ACHN (cell line): ENCODE measurements at regions not wholly inside any gene's neighbourhood (a gene's known extent, or its start where the extent isn't known, plus 50 kb on each side); places are given as distances from the start of the nearest gene placed in this dataset.

Source experiments
- DNase-seq: peaks from one replicate; pipeline ENCODE4 v3.0.0-alpha.2; 2015
- in situ Hi-C: cut with HindIII; loops from 2 replicates; pipeline ENCODE4 v1.10.0; 2017; ENCODE audit warnings: low sequenced_read_pairs, low pct_ligation_motif_present, low pct_unique_long_range_greater_than_20kb

GRCh38 chr3:106008766-106009165 is 140.0 kb upstream of the CBLB start:
- no peak for DNase-seq
- in situ Hi-C loops, result no loop called here

GRCh38 chr3:106010829-106011228 is 142.0 kb upstream of the CBLB start:
- in situ Hi-C loops, result no loop called here
- no peak for DNase-seq

- in situ Hi-C loops, result no loop called here
- DNase-seq, result no peak
Measured at GRCh38 chr3:106013971-106014370, 145.2 kb upstream of the CBLB start.

GRCh38 chr3:106014518-106014917 is 145.7 kb upstream of the CBLB start:
- DNase-seq, result no peak
- in situ Hi-C loops, result no loop called here

- no peak for DNase-seq
- in situ Hi-C loops, result no loop called here
Measured at GRCh38 chr3:106014971-106015370, 146.2 kb upstream of the CBLB start.

- no peak for DNase-seq
- in situ Hi-C loops, result no loop called here
Measured at GRCh38 chr3:106018102-106018501, 149.3 kb upstream of the CBLB start.

GRCh38 chr3:106018929-106019550 is 150.2 kb upstream of the CBLB start:
- no peak for DNase-seq

GRCh38 chr3:106022913-106023312 is 154.1 kb upstream of the CBLB start:
- in situ Hi-C loops, result no loop called here
- DNase-seq, result no peak

More at GRCh38 chr3:106018929-106019550, 150.2 kb upstream of the CBLB start:
- in situ Hi-C loops, result no loop called here

- in situ Hi-C loops, result no loop called here
- no peak for DNase-seq
Measured at GRCh38 chr3:106025151-106025722, 156.4 kb upstream of the CBLB start.

- in situ Hi-C loops, result no loop called here
- DNase-seq, result no peak
Measured at GRCh38 chr3:106029954-106030626, 161.3 kb upstream of the CBLB start.

- DNase-seq, result no peak
- in situ Hi-C loops, result no loop called here
Measured at GRCh38 chr3:106030627-106030963, 161.8 kb upstream of the CBLB start.

GRCh38 chr3:106032479-106032878 is 163.7 kb upstream of the CBLB start:
- DNase-seq, result no peak
- in situ Hi-C loops, result no loop called here

- in situ Hi-C loops, result no loop called here
- no peak for DNase-seq
Measured at GRCh38 chr3:106033654-106034053, 164.8 kb upstream of the CBLB start.

- no peak for DNase-seq
- in situ Hi-C loops, result no loop called here
Measured at GRCh38 chr3:106034313-106034712, 165.5 kb upstream of the CBLB start.

- DNase-seq, result no peak
- in situ Hi-C loops, result no loop called here
Measured at GRCh38 chr3:106035619-106036018, 166.8 kb upstream of the CBLB start.

GRCh38 chr3:106036696-106037095 is 167.9 kb upstream of the CBLB start:
- DNase-seq, result no peak
- in situ Hi-C loops, result no loop called here

- in situ Hi-C loops, result no loop called here
- no peak for DNase-seq
Measured at GRCh38 chr3:106047221-106047620, 178.4 kb upstream of the CBLB start.

- in situ Hi-C loops, result no loop called here
- no peak for DNase-seq
Measured at GRCh38 chr3:106048946-106049481, 180.2 kb upstream of the CBLB start.

GRCh38 chr3:106049821-106050220 is 181.0 kb upstream of the CBLB start:
- DNase-seq, result no peak
- in situ Hi-C loops, result no loop called here

- in situ Hi-C loops, result no loop called here
- no peak for DNase-seq
Measured at GRCh38 chr3:106056931-106057330, 188.1 kb upstream of the CBLB start.
